Fibroblast of the conjunctiva (primary cell): ENCODE measurements at regions not wholly inside any gene's neighbourhood (a gene's known extent, or its start where the extent isn't known, plus 50 kb on each side); places are given as distances from the start of the nearest gene placed in this dataset.
A peak's percentile ranks its signal among the peaks of the same experiment; 100 is the strongest.

Source experiments
- DNase-seq: peaks from one replicate; pipeline ENCODE4 v3.0.0-alpha.2; 2010; ENCODE audit warnings: low read depth

DNA sequence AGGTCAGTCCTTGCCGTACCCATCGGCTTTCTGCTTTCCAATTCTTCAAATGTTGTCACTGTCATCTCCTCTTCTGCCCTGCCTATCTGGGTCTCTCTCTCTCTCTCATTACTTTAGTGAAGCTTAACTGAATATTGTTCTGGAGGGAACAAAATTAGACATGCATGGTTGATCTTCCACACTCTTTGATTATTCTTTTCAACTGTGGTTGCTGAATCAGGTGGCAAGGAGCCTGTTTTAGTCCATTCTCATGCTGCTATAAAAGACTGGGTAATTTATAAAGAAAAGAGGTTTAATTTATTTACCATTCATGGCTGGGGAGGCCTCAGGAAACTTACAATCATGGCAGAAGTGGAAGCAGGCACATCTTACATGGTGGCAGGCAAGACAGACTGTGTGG is 157.9 kb downstream of the ARL4C start:
- no peak for DNase-seq

DNA sequence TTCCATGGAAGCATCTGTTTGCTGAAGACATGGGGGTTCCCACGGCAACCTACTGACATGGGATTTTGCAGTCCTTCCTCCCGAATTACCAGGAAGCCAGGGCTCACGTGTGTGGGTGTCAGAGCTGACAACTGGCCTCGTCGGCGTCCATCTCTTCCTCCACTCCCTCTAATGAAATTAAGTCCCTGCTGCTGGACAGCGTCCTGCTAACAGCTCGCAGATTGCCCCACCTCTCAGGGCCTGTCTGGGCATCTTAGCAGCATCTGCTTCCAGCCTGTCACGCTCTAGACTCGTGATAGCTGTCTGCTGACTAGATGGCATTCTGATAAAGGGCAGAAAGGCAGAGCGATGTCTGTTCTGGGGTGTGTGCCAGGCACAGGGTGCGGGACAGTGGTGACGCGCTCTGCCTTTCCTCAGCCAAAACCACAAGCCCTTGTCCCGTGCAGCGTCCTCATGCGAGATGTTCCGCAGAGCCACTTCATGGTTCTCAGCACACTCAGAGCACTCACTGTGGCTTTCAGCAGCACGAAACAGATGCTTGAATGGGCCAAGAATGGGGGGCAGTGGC is 161.1 kb downstream of the ARL4C start:
- peak; percentile 31 for DNase-seq

DNA sequence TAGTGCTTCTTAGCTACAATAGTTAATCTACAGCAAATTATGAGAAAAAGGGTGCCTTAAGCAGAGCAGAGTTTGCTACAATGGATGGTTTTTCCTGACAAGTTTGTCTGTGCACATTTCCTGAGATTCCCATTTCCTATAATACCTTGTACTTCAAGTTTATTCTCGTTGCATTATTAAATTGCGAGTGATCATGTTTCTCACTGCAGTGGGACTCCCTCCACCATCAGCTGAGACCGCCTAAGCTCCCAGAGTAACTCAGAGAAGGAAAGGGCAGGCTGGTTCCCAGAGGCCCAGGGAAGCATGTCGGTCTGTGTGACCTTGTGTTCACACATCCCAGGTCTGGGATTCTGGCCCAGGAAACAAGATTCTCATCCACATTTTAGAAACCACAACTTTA is 162.1 kb downstream of the ARL4C start:
- DNase-seq, result no peak

DNA sequence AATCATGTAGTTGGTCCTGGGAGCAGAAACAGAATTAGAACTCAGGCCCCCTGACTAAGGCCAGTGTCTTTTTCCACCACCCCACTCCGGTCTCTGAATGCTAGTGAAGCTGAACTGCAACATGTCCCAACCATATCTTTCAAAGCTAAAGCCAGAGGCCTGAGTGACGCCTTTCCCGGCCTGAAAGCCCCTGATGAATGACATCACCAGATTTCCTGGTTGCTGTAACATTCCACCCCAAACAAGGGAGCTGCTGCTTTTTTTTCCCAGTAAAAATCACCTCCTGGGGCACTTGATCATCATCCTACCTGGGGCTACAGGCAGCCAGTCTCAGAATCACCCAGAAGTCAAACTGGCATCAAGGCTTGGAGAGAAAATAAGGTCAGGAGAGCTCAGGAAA is 162.7 kb downstream of the ARL4C start:
- no peak for DNase-seq

DNA sequence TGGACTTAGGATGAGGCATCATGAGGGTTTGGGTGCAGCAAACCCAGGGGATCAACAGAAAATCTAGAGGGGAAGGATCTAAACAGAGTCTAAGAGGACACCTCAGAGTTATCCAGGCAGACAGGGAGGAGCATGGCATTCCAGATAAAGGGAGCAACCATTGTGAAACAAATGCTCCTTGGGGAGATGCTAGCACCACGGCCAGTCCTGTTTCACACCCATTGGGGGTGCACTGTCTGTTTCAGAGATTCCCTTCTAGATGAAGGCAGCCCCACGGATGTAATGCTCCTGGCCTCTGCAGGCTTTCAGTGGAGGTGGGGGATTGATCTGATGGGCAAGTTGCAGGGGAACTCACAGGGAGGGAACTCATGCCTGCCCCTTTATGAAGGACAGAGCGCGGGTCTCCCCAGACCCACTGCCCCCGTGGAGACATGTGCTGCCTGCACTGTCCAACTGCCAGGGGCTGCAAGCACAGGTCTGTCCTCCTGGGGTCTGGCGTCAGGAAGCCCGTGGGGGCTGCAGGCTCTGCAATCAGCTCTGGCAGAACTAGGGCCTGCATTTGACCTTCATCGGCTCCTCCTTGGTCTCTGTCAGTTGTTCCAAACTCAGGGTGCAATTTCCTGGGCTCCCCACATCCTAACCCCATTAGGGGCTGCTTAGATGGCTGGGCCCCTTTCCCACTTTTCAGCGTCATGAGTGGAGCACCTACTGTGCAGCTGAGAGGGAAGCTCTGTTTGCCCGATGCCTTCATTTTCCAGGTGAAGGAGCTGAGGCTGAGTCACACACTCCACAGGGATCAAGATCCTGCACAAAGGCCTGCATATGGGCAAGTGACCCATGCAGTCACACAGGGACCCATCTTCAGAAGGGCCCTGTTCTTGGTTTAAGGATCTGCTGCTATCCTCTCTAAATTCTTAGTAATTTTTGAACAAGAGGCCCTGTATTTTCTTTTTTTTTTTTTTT is 163.4 kb downstream of the ARL4C start:
- DNase-seq, result no peak

GRCh38 chr2:234331966-234332365 is 164.9 kb downstream of the ARL4C start:
- DNase-seq, result no peak

DNA sequence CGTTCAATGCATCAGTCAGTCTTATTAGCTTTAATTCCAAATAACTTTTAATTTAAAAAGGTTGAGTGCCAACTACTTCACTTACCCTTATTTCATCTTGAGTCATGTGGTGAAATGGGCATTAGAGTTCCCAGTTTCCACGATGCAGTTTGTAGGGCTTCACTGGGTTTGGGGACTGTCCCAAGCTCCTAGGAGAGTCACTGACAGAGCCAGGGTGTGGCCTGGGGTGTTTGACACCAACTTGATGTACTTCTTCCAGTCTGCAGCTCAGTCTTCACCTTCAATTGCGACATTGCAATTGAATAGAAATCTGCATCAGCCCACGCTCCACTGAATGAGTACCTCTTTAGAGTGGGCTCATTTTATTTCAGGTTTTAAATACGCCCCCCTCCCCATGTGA is 165.3 kb downstream of the ARL4C start:
- DNase-seq, result no peak

GRCh38 chr2:234330902-234331301 is 166.0 kb downstream of the ARL4C start:
- DNase-seq, result no peak

- no peak for DNase-seq
Measured at GRCh38 chr2:234329202-234329960, 167.5 kb downstream of the ARL4C start.

- no peak for DNase-seq
Measured at GRCh38 chr2:234328444-234328990, 168.4 kb downstream of the ARL4C start.

GRCh38 chr2:234326694-234327093 is 170.2 kb downstream of the ARL4C start:
- DNase-seq, result no peak

DNA sequence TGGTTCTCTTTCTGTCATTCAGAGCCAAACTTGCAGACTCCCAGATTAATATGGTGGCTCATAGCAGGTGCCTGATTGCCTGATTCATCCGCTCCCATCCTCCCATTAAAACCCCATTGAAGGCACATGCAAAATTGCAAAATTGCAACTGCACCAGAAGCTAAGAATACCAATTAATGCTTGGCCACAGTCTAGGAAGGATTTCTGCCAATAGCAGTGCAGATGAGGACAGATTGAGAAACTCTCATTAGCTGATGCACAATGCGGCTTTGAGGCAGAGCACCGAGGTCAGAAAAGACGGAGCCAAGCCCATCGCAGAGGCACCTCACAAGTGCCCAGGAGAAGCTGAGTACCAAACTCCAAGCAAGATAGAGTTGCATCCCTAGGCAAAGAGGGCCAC is 172.8 kb downstream of the ARL4C start:
- DNase-seq, result no peak

- DNase-seq, result no peak
Measured at GRCh38 chr2:234322766-234323465, 174.0 kb downstream of the ARL4C start.

DNA sequence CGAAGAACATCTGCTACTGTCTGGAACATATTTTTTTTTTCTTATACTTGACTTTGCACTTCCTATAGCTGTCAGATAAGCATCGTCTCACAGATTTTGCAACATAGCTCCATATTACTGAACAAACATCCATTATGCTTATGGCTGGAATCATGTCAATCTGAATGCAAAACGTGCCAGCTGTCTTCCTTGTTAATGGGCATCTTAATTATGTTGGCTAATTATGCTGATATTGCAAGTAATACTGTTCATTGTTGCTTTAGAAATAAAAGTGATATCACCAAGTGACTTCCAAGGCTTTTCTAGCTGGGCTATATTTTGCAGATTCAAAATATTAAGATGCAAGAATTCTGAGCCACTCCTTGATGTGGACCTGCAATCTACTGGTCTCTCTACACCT is 176.8 kb downstream of the ARL4C start:
- DNase-seq, result no peak

DNA sequence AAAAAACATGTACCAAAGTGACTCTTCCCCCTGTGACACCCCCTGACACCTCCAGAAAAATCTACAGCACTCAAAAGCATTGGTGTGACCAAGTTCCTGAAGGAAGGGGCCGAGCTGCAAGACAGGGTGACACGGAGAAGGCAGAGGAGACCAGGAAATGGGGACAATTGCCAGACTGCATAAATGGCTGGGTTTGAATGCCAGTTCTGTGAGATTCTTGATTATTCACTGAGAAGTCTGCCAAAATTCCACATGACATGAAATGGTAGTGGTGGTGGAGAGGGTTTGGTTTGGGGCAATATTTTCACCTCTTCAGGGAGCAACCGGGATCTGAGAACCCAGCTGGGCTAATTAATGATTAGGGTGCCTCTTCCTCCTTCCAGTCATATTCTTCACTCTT is 178.5 kb downstream of the ARL4C start:
- DNase-seq, result no peak

DNA sequence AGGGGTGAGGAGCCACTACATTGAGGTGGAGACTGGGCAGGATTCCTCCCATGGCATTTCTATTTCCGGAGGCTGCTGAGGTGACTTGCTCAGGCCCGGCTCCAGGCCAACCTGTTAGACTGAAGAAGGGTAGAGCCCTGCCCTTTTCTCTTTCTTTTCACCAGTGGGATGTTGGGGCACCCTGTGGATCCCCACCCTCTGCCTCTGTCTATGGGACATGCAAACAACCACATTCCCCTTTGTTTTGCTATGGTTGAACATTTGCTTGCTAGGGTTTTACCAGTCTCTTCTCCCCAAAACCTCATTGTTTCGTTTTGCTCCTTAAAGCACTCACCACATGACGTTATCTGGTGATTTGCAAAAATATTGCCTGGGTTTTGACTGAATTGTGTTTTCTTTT is 183.3 kb downstream of the ARL4C start:
- DNase-seq, result no peak

GRCh38 chr2:234310166-234310565 is 186.7 kb downstream of the ARL4C start:
- DNase-seq, result no peak

- no peak for DNase-seq
Measured at GRCh38 chr2:234309431-234309830, 187.4 kb downstream of the ARL4C start.

GRCh38 chr2:234308813-234309195 is 188.1 kb downstream of the ARL4C start:
- no peak for DNase-seq

DNA sequence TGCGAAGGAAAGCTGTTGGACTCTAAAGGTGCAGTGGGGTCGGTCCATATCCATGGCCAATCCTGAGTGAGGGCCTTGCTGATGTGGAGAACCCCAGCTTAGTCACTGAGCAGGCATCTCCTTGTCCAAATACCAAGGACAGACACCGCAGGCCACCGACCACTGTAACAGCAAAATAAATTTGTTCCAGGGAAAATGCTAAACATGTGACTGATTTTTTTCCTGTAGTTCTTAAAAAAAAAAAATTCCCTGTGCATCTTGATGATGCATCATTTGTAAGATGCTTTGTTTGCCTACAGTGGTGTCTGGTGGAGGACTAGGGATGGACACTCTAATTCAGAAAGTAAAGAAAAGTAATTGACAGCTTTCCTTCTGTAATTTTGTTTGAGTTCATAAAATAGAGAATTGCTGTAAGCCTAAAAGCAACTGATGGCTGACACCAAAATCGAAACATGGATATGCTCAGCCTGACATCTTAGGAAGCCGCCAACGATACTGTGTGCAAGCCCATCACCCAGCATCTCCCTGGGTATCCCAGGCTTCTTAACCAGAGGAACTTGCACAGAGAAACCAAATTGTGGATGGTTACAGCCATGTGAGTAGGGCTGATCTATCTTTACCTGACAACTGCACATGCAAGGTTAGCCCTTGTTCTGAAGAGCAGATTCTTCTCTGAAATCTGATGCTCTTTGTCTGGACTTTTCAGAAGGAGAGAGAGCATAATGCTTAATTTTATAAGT is 188.6 kb downstream of the ARL4C start:
- DNase-seq, result no peak

DNA sequence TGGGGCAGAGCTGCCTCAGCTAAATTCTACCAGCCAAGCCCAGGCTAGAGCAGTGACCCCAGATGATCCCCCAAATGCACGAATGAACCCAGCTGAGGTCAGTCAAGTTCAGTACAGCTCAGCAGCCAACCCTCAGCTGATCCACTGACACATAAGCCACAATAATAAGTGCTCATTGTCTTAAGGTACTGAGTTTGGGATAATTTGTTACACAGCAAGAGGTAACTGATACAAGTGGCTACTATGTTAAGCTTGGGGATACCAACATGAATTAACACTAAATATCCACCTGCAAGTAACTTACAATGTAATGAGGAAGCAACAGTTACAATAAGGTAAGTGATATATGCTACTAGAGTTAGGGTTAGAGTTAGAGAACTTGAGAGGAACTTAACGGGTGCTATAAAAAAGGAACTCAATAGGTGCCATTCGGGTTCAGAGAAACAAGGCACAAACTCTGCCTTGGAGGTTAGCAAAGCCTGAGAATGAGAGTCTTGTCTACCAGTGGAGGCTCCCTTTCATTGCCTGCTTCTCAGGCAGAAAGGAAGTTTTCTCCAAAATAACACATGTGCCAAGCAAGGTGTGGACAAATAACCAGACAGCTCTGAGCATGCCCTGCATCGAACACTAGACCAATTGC is 189.4 kb downstream of the ARL4C start:
- DNase-seq, result no peak
